NCI-H2107 treated with DMSO at 0.1 percent for 48 hours (cell line): ENCODE measurements at regions not wholly inside any gene's neighbourhood (a gene's known extent, or its start where the extent isn't known, plus 50 kb on each side); places are given as distances from the start of the nearest gene placed in this dataset.

Experiments used
- DNase-seq: peaks from one replicate; lab custom pipeline; 2025; ENCODE audit not compliant: unreplicated experiment; lab: John Stamatoyannopoulos, UW

DNA sequence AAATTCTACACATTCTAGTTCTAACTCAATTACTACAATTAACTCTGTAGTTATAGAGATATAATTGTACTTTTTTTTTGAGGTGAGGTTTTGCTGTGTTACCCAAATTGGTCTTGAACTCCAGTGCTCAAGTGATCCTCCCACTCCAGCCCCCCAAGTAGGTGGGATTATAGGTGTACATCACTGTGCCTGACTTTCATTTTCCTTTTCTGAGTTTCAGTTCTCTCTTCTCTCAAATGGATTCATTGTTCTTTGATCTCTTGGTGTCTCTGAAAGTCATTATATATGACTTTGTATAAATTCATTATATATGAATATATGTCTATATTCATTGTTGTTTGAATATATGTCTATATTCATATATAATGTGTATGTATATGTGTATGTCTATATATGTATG is 74.0 kb upstream of the GALNT2 start:
- no peak for DNase-seq

GRCh38 chr1:229993894-229994293 is 73.1 kb upstream of the GALNT2 start:
- no peak for DNase-seq

DNA sequence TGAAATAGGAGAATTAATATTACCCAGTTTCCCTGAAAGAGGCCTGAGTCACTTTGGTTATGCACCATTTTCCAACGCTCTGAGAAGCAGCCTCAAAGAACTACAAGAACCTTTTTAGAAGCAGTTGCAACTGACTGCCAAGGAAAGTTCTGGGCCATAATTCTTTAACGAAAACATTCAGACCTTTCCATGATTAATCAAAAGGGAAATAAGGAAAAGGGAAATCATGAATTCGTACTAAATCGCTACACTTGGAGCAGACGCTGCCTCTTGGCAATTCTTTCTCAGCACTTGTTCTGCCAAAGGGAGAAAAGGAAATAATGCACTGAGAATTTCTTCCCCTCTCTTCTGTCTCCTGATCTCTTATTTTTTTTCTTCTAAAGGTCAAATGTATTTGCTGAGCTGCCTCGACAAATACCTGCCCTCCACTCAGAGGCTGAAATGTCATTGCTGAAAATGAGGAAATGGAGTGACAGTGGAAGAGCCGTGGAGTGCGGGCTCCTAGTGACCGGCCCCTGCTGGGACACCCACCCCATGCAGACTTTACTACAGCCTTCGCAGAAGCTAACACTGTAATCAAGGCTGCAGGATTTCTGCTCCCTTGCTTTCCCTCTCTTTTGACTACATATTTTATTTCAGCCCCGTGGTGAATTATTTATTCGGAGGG is 67.9 kb upstream of the GALNT2 start:
- no peak for DNase-seq

DNA sequence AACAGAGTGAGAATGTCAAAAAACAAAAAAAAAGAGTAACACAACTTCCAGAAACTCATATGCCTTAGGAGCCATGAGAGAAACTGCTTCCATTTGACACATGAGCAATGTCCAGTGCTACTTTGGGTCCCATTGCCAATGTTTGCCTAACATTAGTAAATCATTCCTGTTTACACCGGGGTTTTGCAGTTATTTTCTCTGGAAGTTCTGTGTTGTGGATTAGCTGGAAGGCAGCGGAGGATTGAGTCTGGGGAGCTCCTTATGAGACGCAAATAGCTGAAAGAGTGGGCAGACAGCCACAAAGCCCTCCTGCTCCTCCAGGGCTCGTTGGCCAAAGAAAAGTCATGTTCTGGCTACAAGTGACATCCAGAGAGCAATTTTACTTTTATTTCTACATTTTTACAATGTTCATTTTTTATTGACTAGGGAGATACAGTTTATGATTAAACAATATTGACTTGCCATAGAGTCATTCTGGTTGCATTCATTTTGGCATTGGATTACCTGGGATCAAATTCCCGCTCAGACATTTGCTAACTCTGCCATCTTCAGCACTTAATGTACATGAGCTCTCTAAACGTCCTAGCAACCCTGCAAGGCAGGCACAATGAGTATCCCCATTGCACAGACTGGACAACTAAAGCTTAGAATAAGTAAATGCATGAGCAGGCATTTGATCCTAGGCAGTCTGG is 66.4 kb upstream of the GALNT2 start:
- DNase-seq: no peak

- no peak for DNase-seq
These were observed 64.8 kb upstream of the GALNT2 start for GRCh38 chr1:230002164-230002803.

- no peak for DNase-seq
These were observed 63.6 kb upstream of the GALNT2 start for GRCh38 chr1:230003409-230003808.

- no peak for DNase-seq
These were observed 62.0 kb upstream of the GALNT2 start for GRCh38 chr1:230005040-230005439.

DNA sequence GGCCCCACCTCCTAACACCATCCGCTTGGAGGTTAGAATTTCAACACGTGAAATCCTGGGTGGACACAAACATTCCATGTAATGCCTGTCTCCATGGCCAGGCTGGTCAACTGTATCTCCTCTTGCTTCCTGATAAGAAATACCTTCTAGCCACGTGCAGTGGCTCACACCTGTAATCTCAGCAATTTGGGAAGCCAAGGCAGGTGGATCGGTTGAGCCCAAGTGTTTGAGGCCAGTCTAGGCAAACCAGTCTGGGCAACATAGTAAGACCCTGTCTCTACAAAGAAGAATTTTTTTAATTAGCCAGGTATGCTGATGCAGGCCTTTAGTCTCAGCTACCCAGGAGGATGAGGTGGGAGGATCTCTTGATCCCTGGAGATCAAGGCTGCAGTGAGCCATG is 58.3 kb upstream of the GALNT2 start:
- DNase-seq: no peak

GRCh38 chr1:230009611-230010313 is 57.3 kb upstream of the GALNT2 start:
- no peak for DNase-seq

GRCh38 chr1:230010603-230011332 is 56.3 kb upstream of the GALNT2 start:
- DNase-seq: no peak

DNA sequence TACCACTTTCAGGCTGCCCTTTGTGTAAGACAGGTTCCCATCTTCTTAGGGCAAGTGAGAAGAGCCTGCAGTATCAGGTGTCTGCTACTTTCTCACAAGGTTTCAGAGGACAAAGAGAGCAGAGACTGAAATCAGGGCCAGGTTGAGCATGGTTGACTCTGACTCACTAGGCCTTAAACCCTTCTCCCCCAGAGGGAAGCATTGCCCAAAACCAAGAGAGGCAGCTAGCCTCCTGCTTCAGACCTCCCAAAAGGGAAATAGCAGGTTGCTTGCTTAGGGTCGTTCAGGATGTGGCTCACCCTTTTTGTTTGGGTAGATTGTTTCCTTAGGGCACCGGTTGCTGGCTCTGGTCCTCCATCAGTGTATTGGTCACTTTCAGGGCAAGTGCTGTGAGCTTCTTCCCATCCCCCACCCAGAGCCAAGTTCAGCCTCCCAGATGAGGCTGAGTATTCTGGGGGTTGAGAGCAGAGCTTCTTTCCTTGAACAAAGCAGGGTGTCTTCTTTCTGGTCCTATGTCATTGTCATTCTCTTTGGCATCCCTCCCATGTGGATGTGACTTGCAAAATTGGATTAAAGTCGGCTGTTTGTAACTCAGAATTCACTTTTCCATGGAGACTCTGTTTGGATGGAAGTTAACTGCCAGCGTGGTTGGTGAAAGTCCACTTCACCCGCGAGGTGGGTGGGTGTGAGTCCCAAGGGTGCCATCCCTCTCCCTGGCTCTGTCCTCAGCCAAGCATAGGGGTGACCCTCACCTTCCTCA is 55.5 kb upstream of the GALNT2 start:
- no peak for DNase-seq

DNA sequence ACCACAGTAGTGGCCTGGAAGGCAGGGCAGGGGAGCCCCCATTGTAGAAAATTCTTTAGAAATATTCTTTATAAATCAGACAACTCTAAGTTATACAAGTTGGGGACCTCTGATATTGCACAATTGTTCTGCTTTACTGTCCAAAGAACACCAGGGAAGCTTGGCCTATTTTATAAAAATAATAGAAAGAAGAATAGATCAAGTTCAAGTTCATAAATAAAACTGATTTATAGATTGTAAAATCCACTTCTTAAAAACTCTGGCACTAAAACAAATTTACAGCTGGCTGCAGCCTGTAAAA is 55.0 kb upstream of the GALNT2 start:
- no peak for DNase-seq

DNA sequence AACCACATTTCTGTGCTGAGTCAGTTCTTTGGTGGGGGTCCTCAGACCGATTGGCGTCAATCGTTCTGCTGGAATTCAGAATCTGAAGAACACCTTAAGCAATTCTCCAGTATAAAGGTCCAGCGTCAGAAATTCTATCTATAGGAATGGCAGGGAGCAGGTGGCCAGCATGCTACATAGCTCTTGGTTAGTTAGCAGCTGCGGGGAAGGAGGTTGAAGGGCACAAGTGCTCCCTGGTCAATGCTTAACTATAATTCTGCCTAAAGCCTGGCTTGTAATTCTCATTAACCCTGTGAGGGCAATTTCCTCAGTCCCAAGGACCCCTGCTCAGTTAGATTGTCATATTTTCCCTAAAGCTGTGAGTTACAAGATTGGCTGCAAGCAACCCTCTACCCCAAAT is 54.3 kb upstream of the GALNT2 start:
- no peak for DNase-seq

DNA sequence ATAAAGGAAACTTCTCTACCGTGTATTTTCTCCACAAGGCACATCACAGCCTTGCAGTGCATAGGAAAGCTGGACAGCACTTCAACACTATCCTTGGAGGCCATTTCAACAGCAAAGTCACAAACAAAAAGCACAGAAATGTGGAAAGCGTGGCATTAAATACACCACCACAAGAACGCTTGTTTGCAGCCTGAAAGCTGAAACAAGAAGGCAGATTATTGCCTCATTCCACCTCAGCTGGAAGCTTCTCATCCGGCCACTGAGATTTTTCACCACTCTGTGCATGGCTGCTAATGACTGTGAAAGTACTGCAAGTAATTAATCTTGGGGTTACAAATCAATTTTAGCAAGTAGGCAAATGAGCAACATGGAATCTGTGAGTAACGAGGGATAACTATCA is 50.9 kb upstream of the GALNT2 start:
- no peak for DNase-seq
